Cerebellar cortex (tissue), 1 donor: ENCODE measurements at regions not wholly inside any gene's neighbourhood (a gene's known extent, or its start where the extent isn't known, plus 50 kb on each side); places are given as distances from the start of the nearest gene placed in this dataset.
"Not testable (repeated sequence)": the region's sequence is repeated elsewhere in the genome, so short reads cannot be mapped to it uniquely, and the experiment has no call there.

ENCODE experiments used
- DNase-seq: peaks from one replicate; pipeline ENCODE4 v3.0.0-alpha.2; 2015; ENCODE audit warnings: low spot score

DNA sequence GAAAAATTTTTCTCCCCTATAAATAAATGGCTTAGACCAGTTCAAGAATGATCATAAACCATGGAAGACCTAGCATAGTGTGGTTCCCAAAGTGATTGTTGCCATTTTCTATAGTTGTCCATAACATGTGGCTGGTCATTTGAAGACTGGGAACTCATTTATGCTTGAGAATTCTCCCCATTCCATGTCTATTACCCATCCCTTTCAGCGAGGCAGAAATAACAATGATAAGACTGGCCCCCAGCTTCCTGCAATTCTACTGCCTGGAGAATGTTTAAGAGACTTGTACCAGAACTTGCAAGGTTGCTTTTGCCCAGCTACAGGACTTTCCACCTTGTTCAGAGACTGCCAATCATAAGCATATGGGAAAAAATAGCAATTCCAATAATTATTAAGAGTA lies 146.5 kb upstream of the CDH11 start:
- DNase-seq = no peak

DNA sequence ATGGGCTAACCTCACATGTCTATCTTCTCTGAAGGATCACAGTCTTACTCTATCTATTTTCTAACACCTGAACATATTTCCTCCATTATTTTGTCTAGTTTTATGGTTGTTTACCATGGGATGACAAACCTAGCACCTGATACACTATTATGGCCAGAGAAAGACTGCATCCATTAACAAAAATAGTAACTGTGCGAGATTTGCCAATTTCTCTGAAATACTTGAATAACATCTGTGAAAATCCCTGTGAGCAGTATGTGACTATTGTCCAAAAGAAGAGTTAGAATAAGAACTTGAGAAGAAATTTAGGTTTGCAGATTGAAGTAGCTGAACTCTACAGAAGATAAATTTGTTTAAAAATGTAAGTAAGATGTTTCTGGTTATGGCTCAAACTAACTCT lies 142.0 kb upstream of the CDH11 start:
- DNase-seq = no peak

DNA sequence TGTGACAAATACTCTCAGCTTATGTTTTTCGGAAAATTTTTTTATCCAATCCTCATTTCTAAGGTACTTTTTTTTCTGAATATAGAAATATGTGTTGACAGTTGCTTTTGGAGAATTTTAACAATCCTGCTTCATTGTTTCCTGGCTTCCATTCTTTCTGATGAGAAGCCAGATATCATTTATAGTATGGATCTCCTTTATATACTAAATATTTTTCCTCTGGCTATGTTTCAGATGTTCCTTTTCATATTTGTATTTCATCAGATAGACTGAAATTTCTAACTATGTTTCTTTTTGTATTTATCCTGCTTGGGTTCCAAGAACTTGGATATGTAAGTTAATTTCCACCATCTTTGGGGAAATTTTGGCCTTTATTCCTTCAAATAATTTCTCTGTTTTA lies 138.9 kb upstream of the CDH11 start:
- DNase-seq = no peak

DNA sequence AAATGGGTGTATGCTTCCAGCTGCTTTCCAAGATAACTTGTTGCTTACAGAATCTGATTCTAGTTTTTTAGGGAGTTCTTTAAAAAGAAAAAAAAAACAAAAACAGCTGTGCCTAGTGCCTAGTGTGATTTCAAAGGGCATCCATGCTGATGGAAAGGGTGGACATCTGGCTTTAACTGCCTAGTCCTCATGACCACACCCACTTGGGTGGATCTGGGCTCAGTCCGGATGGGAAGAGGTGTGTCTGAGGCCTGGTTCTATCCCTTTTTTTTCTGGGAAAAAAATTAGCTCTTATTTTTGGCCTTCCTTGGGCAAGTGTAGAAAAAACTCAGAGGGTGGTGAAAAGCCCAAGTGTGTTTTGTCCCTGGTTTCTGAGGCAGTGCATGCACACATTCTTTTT lies 132.3 kb upstream of the CDH11 start:
- no peak for DNase-seq

DNA sequence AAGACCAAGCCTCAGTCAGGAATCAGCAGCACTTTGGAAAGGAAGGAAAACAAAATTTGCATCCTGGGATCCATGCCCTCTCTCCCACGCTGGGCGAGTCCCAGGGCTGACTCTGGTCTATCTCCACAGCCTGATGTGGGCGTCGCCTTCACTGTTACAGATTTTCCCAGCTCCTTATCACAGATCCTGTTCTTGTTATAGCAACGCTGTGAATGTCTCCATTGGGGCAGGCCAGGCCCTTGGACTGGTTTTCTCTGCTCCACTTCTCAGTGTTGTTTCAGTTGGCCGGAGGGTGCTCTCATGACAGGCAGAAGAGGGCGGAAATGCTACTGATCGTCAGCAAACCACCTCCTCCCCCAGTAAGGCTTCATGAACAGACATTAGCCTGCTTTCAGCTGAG lies 127.9 kb upstream of the CDH11 start:
- no peak for DNase-seq

DNA sequence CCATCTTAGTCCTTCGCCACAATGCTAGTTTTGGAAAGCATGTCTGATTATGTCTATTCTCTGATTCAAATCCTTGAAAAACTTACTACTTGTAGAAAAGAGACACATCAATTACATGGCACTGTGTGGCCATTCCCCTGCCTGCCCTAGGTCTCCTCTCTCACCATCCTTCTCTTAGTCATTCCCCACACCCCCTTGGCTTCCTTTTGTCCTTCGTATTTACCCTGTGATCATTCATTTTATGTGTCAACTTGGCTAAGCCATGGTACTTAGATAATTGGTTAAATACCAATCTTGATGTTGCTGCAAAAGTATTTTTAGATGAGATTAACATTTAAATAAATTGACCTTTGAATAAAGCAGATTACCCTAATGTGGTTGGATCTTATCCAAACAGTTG lies 122.9 kb upstream of the CDH11 start:
- no peak for DNase-seq

DNA sequence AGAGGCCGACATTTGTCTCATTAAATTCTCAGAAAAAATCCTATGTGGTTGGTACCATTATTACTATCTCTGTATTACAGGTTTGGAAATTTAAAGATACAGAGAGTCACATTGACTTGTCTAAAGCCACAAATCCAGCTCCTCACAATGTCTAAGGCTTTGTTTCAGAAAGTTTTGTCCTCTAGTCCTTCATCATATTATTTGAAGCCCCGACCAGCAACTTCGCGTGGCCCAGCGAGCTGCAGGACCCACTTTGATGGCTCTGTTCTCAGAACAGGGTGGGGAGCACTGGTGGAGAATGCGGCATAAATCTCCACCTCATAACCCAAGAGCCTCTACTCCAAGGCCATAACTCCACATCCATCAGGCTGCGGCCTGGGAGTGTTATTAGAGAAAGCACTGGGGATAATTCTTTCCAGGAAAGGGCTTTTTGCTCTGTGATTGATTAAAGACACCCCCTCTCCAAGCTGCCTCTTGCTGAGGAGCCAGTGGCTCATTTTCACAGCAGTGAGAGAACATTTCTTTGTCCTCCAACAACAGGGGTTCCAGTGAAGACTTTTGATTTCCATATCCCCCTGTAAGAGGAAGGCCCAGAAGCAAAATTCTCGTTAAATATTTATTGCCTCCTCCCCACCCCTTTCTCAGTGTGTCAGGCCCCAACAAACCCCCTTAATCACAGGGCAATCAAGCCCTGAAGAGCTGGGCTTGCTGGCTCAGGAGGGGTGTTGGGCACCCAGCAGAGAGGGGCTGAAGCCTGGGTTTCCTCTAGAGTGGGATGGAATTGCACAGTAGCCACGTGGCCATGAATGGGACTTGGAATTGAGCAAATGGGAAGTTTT lies 113.7 kb upstream of the CDH11 start:
- no peak for DNase-seq

DNA sequence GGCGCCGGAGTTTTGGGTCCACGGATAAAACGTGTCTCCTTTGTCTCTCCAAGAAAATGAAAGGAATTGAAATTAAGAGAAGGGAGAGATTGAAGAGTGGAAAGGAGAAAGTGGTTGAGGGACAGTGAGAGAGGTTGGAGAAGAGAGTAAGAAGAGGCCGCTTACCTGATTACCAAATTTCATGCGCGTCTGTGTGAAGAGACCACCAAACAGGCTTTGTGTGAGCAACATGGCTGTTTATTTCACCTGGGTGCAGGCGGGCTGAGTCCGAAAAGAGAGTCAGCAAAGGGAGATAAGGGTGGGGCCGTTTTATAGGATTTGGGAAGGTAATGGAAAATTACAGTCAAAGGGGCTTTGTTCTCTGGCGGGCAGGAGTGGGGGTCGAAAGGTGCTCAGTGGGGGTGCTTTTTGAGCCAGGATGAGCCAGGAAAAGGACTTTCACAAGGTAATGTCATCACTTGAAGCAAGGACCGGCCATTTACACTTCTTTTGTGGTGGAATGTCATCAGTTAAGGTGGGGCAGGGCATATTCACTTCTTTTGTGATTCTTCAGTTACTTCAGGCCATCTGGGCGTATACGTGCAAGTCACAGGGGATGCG lies 113.0 kb upstream of the CDH11 start:
- DNase-seq = not testable (repeated sequence)

DNA sequence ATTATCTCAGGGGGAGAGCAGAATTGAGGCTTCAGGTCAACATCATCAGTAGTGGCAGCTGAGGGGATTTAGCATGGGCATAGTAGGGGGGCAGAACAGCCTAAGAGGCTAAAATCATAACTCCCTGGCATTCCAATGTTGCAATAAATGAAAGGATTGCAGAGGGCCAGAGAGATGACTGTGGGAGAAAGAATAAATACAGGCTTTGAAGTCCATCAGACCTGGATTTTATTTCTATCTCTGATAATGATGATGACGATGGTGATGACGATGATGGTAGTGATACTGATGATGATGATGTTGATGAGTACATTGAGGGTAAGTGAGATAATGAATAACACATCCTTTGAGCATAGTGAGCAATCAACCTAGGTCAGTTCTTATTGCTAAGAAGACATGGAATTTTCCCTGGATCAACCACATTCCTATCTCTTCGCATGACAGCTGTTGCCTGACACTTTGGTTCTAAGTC lies 107.4 kb upstream of the CDH11 start:
- DNase-seq = no peak

DNA sequence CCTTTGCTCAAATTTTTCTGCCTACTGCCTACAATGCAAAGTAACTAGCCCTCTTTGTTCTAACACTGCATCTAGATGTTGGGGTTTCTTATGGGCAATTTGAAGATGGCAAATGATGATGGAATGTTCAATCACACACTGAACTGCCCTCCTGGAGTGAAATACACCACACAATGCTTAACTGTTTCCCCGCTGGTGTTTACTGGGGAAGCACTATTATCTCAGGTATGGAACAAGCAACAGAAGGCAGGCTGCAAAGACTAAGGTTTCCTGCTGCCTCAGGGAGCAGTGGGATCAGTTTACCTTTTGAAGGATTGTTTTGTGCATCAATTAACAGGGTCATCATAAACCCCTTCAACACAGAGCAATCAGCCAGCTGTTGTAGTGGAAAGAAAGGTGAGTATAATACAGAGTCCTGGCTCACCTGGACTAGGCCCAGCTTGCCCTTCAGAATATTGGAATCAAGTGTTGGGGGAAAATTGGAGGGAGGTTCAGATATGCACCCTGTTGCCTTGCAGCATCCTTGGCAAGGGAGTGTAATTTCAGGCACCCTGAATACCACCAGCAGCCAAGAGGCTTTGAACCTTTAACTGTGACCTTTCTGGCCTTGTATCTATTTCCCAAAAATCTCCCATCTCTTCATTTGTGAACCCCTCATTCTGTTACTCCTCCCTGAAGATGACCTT lies 105.4 kb upstream of the CDH11 start:
- DNase-seq = no peak

DNA sequence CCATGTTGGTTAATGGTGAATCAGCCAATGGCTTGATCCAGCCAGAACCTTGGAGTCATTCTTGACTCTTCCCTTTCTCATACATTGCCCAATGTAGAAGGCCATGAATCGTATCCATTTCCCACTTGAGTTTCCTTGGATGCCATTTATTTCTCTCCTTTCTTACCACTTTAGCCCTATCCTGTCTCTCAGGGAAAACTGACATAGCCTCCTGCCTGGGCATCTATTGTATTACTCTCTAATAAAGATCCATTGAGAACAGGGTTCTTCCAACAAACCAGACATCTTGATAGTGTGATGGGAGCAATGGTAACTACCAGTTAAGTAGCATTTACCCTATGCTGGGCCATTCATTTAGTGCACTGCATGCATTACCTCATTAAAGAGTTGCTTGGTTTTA lies 104.2 kb upstream of the CDH11 start:
- DNase-seq = no peak

DNA sequence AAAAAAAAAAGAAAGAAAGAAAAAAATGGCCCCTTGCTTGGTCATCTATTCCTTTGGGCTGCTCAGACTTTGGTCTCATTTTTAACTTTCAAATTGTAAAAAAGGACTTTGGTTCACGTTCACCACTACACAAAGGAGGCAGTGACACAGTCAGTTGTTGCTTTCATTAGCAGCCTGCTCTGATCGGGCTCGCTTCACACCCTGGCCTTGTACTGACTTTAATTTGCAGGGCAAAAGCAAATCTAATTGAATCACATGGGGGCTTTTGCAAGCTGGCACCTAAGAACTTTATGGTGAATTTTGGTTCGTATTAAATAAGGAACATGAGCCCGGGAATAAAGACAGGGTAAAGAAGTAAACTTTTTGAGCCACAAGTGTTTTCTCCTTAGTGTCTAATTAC lies 103.6 kb upstream of the CDH11 start:
- no peak for DNase-seq

DNA sequence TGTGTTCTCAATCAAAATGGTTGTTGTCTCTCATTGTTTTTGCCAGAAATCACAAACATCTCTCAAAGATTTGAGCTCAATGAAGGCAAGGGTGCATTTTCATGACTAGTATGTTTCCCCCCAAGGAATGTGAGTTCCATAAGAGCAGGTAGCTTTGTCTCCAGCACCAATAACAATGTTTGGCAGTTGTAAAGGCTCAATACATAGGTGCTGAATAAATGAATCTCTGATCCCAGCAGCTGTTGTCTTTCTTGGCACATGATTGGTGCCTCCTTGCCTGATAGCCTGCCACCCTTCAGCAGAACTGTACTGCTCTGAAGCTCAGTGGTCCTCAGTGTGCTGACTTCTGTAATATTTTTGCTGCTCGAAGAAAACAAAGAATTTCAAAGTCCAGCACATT lies 103.1 kb upstream of the CDH11 start:
- DNase-seq = no peak

DNA sequence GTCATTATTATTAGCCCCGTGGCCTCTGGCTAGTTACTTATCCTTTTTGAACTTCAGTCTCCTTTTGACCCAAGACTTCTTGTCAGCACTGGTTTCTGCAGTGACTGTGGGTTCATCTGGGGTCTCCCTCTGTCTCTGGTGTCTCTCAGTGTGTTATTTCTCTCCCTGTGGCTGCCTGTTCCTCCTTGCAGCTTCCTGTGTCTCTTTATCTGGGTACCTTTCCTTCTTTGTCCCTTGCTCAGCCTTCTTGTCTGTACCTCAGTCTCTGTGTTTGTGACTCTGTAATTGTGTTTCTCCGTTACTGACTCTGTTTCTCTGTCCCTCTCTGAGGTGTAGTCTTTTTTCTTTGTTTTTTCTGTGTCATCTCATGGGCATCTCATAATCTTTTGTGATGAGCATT lies 102.6 kb upstream of the CDH11 start:
- no peak for DNase-seq

DNA sequence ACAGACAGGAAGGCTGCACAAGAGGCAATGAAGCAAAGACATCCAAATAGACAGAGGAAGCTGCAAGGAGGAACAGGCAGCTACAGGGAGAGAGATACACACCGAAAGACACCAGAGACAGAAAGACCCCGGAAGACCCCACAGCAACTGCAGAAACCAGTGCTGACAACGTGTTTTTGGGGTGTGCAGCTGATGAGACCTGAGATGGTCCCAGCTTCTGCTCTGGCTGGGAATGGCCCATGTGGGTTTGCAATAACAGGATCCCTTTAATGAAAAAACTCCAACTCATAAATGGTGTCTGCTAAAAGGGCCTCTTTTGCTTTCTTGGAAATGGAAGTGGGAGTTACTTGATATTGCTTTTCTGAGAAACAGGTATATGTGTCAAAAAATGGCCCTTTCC lies 101.5 kb upstream of the CDH11 start:
- DNase-seq = no peak

DNA sequence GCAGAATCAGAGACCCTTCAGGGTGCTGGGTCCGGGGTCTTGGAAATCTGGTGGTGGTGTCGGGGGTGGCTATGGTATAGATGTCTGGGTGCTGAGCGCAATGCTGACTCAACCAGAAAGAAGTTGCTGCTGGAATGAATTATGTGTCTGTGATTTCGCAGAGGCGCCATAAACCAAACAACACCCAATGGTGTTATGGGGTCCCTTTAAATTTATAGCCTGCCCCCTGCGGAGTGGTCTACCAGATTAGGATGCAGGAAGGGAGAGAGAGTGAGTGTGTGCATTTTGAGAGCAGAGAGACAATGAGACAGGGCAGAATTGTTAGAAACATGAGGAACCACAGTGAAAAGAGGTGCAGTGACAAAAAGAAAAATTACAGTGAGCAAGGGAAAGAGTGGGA lies 100.7 kb upstream of the CDH11 start:
- no peak for DNase-seq

DNA sequence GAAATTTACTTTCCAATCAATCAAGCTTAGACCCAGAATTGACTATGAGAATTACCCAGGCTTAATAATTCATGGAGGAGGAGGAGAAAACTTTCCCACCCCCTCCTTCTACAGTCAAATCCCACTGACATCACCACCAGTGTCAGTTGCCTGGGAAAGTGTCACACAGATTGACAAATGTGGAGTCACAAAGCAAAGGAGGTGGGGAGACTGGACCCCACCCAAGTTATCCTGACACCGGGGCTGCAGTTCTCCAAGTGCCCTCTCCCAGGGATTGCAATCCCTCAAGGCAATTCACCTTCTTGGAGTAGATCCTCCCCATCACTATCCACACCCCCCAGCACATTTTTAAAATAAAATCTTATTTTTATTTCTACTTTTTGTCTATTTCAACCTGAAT lies 100.2 kb upstream of the CDH11 start:
- no peak for DNase-seq

DNA sequence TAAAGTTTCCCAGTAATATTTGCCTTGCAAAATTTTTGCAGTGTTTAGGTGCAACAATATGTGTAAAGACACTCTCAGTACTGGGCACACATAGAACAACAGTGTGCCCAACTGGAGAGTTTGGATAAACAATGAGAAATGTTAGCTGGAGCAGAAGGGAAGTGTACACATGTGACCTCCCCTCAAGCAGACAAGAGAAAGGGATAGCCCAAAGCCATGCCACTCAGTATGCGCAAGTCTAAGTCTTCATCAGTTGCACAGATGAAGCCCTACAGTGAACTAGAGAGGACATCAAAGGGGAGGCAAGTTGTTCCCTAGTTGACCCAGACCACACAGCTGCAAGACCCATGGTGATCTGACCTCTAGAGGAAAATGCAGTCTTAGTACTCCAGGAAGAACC lies 97.9 kb upstream of the CDH11 start:
- DNase-seq = no peak

DNA sequence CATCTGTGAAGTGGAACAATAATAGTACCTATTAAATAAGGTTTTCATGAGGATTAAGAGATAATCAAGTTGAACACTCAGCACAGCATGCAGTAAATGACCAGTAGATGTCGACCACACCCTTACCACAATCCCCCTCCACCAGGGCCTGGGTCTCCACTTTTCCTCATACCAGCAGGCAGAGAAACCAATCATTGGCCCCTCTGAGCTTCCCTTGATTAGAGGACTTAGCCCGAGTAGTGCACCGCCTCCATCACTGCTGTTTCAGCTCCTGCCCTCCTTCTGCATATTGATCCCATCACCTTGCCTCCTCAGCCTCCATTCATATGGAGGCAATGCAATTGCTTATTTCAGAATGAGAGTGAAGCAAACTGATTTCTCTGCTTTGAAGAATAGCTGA lies 96.5 kb upstream of the CDH11 start:
- no peak for DNase-seq

DNA sequence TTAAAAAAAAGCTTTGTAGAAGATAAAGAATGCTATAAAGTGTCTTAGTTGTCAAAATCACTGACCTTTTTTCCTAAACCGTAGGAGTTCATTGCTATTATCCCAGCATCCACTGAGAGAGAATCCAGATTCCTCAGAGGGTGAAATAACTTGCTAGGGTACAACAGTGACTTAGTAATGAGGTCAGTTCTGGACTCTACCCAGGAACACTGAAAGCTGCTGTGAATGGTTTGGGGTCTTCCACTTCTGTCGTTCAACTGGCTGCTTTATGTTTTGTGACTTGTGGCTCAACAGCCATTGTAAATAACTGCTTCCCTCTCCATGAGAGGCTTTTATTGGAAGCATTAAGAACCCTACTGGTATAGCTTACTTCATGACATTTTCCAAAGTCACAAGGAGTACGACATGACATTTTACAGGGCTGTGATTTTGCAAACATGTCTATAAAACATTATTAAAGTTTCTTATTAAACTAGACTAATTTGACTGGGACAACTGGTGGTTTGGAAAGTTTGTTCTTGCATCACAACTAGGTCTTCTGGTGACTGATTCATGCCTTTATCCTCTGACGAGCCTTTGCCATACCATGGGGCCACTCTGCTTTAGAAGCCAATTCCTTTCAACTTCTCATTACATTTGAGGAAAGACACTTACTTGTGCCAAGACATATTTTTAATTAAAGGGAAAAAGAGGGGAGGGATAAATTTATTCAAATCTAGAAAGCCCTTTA lies 92.2 kb upstream of the CDH11 start:
- no peak for DNase-seq

DNA sequence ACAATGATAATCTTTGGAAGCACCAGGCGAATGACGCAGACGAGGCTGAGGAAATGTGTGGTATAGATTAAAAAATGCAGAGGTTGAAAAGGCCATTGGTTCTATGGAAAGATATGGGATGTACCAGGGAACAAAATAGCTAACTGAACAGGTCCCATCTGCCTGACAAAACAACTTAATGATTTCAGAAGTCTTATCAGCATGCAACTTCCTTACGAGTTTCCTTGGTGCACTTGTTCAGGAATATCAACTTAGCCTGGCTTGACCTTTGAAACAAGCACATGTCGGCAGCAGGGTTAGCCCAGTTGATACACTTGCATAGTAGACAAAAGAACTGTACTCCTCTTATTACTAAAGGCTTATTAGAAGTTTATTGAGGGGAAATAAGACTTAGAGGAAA lies 90.9 kb upstream of the CDH11 start:
- DNase-seq = no peak

DNA sequence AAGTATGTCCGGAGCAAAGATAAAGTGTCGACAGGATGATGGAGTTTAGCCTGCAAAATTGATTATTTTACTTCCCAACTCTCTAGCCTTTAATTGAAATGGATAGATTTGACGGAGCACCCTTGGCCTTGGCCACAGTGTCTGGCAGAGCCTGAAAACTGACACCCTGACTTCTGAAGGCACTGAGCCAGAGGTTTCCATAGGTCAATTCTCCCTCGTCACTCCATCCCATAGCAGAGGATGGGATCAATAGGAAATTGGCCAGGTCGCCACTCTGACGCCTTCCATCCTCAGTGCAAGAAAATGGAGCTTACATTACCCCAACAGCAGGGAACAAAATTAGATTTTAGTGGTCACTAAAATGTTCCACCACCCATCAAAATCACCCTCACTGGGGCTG lies 90.4 kb upstream of the CDH11 start:
- DNase-seq = no peak

DNA sequence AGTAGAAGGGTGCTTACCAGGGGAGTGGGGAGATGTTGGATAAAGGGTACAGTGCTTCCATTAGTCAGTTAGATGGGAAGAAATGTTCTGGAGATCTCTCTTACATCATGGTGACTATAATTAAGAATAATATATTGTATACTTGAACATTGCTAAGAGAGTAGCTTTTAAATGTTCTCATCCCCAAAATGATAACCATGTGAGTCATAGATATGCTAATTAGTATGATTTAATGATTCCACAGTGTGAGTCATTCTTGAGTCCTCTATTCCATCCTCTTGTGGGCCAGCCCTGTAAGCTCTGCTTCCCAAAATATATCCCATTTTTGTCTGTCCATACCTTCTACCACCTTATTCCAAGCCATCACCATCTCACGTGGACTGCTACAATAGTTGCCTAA lies 80.6 kb upstream of the CDH11 start:
- no peak for DNase-seq
